OCI-LY1 (cell line): ENCODE measurements at regions not wholly inside any gene's neighbourhood (a gene's known extent, or its start where the extent isn't known, plus 50 kb on each side); places are given as distances from the start of the nearest gene placed in this dataset.

ENCODE experiments used
- EZH2 ChIP-seq: fragments of 200-600 bp; sonication (generic), shearing (Covaris generic); IDR thresholded peaks from 2 replicates; pipeline ENCODE4 v1.8.0; 2017; ENCODE audit warnings: borderline replicate concordance, mixed run types, mild to moderate bottlenecking, antibody characterized with exemption, low read length, moderate library complexity, mixed read lengths
- TF ChIP-seq, protein P1 (sequence below): fragments of 200-600 bp; sonication (generic), shearing (Covaris generic); IDR thresholded peaks from 2 replicates; pipeline ENCODE4 v1.5.1; 2017; ENCODE audit warnings: mild to moderate bottlenecking, antibody characterized with exemption, low read length, moderate library complexity, mixed read lengths

- no peak for TF ChIP-seq EZH2
- TF ChIP-seq, protein P1, sequence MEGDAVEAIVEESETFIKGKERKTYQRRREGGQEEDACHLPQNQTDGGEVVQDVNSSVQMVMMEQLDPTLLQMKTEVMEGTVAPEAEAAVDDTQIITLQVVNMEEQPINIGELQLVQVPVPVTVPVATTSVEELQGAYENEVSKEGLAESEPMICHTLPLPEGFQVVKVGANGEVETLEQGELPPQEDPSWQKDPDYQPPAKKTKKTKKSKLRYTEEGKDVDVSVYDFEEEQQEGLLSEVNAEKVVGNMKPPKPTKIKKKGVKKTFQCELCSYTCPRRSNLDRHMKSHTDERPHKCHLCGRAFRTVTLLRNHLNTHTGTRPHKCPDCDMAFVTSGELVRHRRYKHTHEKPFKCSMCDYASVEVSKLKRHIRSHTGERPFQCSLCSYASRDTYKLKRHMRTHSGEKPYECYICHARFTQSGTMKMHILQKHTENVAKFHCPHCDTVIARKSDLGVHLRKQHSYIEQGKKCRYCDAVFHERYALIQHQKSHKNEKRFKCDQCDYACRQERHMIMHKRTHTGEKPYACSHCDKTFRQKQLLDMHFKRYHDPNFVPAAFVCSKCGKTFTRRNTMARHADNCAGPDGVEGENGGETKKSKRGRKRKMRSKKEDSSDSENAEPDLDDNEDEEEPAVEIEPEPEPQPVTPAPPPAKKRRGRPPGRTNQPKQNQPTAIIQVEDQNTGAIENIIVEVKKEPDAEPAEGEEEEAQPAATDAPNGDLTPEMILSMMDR, result no peak
These were observed 132.2 kb upstream of the SPEF2 start for GRCh38 chr5:35485487-35485886.
